HepG2 (cell line): ENCODE measurements at regions not wholly inside any gene's neighbourhood (a gene's known extent, or its start where the extent isn't known, plus 50 kb on each side); places are given as distances from the start of the nearest gene placed in this dataset.

Experiments used
- ATF3 ChIP-seq: sonication (generic); formaldehyde crosslinking; IDR thresholded peaks from 2 replicates; pipeline ENCODE4 v1.4.0; 2020; ENCODE audit warnings: missing genetic modification reagents
- FOXP1 ChIP-seq, 2 experiments: fragments of 450-650 bp in 1 of 2; IDR thresholded peaks; 2 replicates each; pipeline ENCODE4 v1.6.1; 2017 to 2018; ENCODE audit warnings: antibody characterized with exemption in 1 of 2
- IRF2 ChIP-seq: IDR thresholded peaks from 2 replicates; pipeline ENCODE4 v1.6.1; 2018; ENCODE audit warnings: missing genetic modification reagents, missing compliant biosample characterization
- JUNB ChIP-seq: sonication (generic); formaldehyde crosslinking; IDR thresholded peaks from 2 replicates; pipeline ENCODE4 v1.8.0; 2022; ENCODE audit warnings: missing genetic modification reagents, mild to moderate bottlenecking, borderline replicate concordance
- TAF1 ChIP-seq: sonication (generic); formaldehyde crosslinking; IDR thresholded peaks from 2 replicates; pipeline ENCODE4 v1.4.0; 2020; ENCODE audit warnings: missing genetic modification reagents
- ZNF180 ChIP-seq: sonication (generic); formaldehyde crosslinking; IDR thresholded peaks from 2 replicates; pipeline ENCODE4 v1.4.0; 2020; ENCODE audit warnings: low read depth, missing genetic modification reagents, borderline replicate concordance

- TF ChIP-seq TAF1 (no peak), FOXP1 (IDR thresholded peaks at IDR 0.05) (no peak), FOXP1 (CRISPR knock-in tag; IDR thresholded peaks at IDR 0.05) (no peak), JUNB (CRISPR knock-in tag) (no peak), IRF2 (CRISPR knock-in tag) (no peak), ATF3 (CRISPR knock-in tag) (no peak), ZNF180 (CRISPR knock-in tag) (no peak)
These were observed 56.6 kb upstream of the CD83 start for GRCh38 chr6:14060971-14061370.
